ENCODE measurements at regions not wholly inside any gene's neighbourhood (a gene's known extent, or its start where the extent isn't known, plus 50 kb on each side); places are given as distances from the start of the nearest gene placed in this dataset.

GRCh38 chr2:6254441-6254840 lies 562.3 kb downstream of the SOX11 start:
- intact Hi-C loops (cut with DNase I; ENCODE audit: low total_unique reads) = no loop called here

GRCh38 chr2:6264198-6264597 lies 572.0 kb downstream of the SOX11 start:
- TF ChIP-seq, protein P1, sequence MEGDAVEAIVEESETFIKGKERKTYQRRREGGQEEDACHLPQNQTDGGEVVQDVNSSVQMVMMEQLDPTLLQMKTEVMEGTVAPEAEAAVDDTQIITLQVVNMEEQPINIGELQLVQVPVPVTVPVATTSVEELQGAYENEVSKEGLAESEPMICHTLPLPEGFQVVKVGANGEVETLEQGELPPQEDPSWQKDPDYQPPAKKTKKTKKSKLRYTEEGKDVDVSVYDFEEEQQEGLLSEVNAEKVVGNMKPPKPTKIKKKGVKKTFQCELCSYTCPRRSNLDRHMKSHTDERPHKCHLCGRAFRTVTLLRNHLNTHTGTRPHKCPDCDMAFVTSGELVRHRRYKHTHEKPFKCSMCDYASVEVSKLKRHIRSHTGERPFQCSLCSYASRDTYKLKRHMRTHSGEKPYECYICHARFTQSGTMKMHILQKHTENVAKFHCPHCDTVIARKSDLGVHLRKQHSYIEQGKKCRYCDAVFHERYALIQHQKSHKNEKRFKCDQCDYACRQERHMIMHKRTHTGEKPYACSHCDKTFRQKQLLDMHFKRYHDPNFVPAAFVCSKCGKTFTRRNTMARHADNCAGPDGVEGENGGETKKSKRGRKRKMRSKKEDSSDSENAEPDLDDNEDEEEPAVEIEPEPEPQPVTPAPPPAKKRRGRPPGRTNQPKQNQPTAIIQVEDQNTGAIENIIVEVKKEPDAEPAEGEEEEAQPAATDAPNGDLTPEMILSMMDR (IDR thresholded peaks at IDR 0.05 in 4 of 5, conservative IDR thresholded peaks at IDR 0.05 in 1 of 5) = no peak
- no peak for TF ChIP-seq POLR2A (IDR thresholded peaks at IDR 0.05)
- Histone ChIP-seq H3K4me1 (no peaks in the 10 kb centered on the region), H3K36me3 (no peaks in the 10 kb centered on the region), H3K4me3 (no peak overlapping the region), H3K9me3 (no peaks in the 10 kb centered on the region), H3K27ac (no peak overlapping the region), H3K27me3 (no peaks in the 10 kb centered on the region)
- intact Hi-C loops (cut with DNase I; ENCODE audit: low total_unique reads) (no loop called here), in situ Hi-C loops (cut with MboI; ENCODE audit: low sequenced_read_pairs in 4 of 4) (no loop called here)
- no peak for DNase-seq
- ATAC-seq = no peak

More at GRCh38 chr2:6254441-6254840, 562.3 kb downstream of the SOX11 start:
- no peaks in the 10 kb centered on the region for H3K27me3 ChIP-seq
- no peak for ATAC-seq
- TF ChIP-seq POLR2A (IDR thresholded peaks at IDR 0.05) = no peak
- TF ChIP-seq, protein P1 (IDR thresholded peaks at IDR 0.05 in 4 of 5, conservative IDR thresholded peaks at IDR 0.05 in 1 of 5) = no peak
- H3K27ac ChIP-seq = no peak overlapping the region
- H3K4me1 ChIP-seq = no peaks in the 10 kb centered on the region
- in situ Hi-C loops (cut with MboI; ENCODE audit: low sequenced_read_pairs in 4 of 4) = no loop called here
- DNase-seq = no peak
- no peaks in the 10 kb centered on the region for H3K36me3 ChIP-seq
- H3K4me3 ChIP-seq = no peak overlapping the region
- H3K9me3 ChIP-seq = no peaks in the 10 kb centered on the region

GRCh38 chr2:6281524-6281923 lies 584.2 kb downstream of the CMPK2 start:
- H3K27ac ChIP-seq = no peak overlapping the region
- no peaks in the 10 kb centered on the region for H3K36me3 ChIP-seq
- ATAC-seq (no peak), DNase-seq (no peak)
- no peaks in the 10 kb centered on the region for H3K27me3 ChIP-seq
- H3K4me3 ChIP-seq = no peak overlapping the region
- in situ Hi-C loops (cut with MboI; ENCODE audit: low sequenced_read_pairs in 4 of 4) (no loop called here), intact Hi-C loops (cut with DNase I; ENCODE audit: low total_unique reads) (no loop called here)
- no peaks in the 10 kb centered on the region for H3K9me3 ChIP-seq
- TF ChIP-seq POLR2A (IDR thresholded peaks at IDR 0.05) = no peak
- TF ChIP-seq, protein P1 (IDR thresholded peaks at IDR 0.05 in 4 of 5, conservative IDR thresholded peaks at IDR 0.05 in 1 of 5) = no peak
- H3K4me1 ChIP-seq = no peaks in the 10 kb centered on the region

GRCh38 chr2:6283259-6283658 lies 582.4 kb downstream of the CMPK2 start:
- intact Hi-C loops (cut with DNase I; ENCODE audit: low total_unique reads) = no loop called here
- Histone ChIP-seq H3K36me3 (no peaks in the 10 kb centered on the region), H3K27ac (no peak overlapping the region), H3K4me3 (no peak overlapping the region), H3K4me1 (no peaks in the 10 kb centered on the region), H3K9me3 (no peaks in the 10 kb centered on the region), H3K27me3 (no peaks in the 10 kb centered on the region)
- ATAC-seq = no peak
- TF ChIP-seq, protein P1 (IDR thresholded peaks at IDR 0.05 in 4 of 5, conservative IDR thresholded peaks at IDR 0.05 in 1 of 5) = no peak
- TF ChIP-seq POLR2A (IDR thresholded peaks at IDR 0.05) = no peak
- in situ Hi-C loops (cut with MboI; ENCODE audit: low sequenced_read_pairs in 4 of 4) = no loop called here
- no peak for DNase-seq

DNA sequence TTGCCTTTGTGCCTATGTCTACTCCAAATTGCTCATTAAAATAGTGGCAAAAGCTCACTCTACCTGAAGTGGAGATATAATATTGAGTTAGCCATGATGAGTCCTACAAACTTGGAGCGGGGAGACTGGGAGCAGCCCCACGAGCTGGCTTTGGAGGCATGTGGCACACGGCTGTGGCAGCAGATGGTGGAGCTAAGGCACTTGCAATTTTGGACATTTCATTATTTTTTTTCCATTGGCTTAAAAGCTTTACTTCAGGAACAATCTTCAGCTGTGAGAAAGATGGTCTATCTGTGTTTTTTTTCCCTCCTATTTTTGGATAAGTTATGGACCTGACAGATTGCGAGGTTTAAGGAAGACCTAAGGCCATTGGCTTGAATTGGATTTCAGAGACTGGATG lies 578.3 kb downstream of the CMPK2 start:
- DNase-seq (no peak), ATAC-seq (no peak)
- intact Hi-C loops (cut with DNase I; ENCODE audit: low total_unique reads) (no loop called here), in situ Hi-C loops (cut with MboI; ENCODE audit: low sequenced_read_pairs in 4 of 4) (no loop called here)
- no peaks in the 10 kb centered on the region for H3K9me3 ChIP-seq
- no peak for TF ChIP-seq POLR2A (IDR thresholded peaks at IDR 0.05)
- TF ChIP-seq, protein P1 (IDR thresholded peaks at IDR 0.05 in 4 of 5, conservative IDR thresholded peaks at IDR 0.05 in 1 of 5) = no peak
- no peaks in the 10 kb centered on the region for H3K36me3 ChIP-seq
- H3K4me3 ChIP-seq = no peak overlapping the region
- H3K27ac ChIP-seq = no peak overlapping the region
- no peaks in the 10 kb centered on the region for H3K27me3 ChIP-seq
- no peaks in the 10 kb centered on the region for H3K4me1 ChIP-seq

Data from gastrocnemius medialis (tissue), 4 donors.